CD8-positive, alpha-beta memory T cell (primary cell): ENCODE measurements at regions not wholly inside any gene's neighbourhood (a gene's known extent, or its start where the extent isn't known, plus 50 kb on each side); places are given as distances from the start of the nearest gene placed in this dataset.

Experiments
- CTCF ChIA-PET: fragments of 350-600 bp; sonication (Branson Sonifier 250); formaldehyde crosslinking; loops from one replicate; lab custom pipeline; 2021; ENCODE audit warnings: antibody characterized with exemption; lab: Charles Lee
- POLR2A ChIA-PET: fragments of 350-600 bp; sonication (Branson Sonifier 250); formaldehyde crosslinking; loops from one replicate; lab custom pipeline; 2021; ENCODE audit warnings: antibody characterized with exemption; lab: Charles Lee
- DNase-seq, 5 donors: peaks; one replicate each; pipeline versions ENCODE4 v3.0.0 to v3.0.0-alpha.2; 2020 to 2022; ENCODE audit warnings: mixed read lengths in 1 of 5
- H3K27ac ChIP-seq: one replicate; pipeline ENCODE4 v1.7.0; 2013; ENCODE audit warnings: low read depth, mild to moderate bottlenecking, low read length, moderate library complexity
- H3K27me3 ChIP-seq: 2 replicates; pipeline ENCODE4 v1.7.0; 2013; ENCODE audit warnings: low read length, mild to moderate bottlenecking; ENCODE audit not compliant: insufficient read depth, poor library complexity, severe bottlenecking
- H3K36me3 ChIP-seq: 2 replicates; pipeline ENCODE4 v1.7.0; 2013; ENCODE audit warnings: mild to moderate bottlenecking, low read length, moderate library complexity; ENCODE audit not compliant: insufficient read depth
- H3K4me1 ChIP-seq: 2 replicates; pipeline ENCODE4 v1.7.0; 2013; ENCODE audit warnings: mild to moderate bottlenecking, low read length, moderate library complexity; ENCODE audit not compliant: insufficient read depth
- H3K4me3 ChIP-seq: 2 replicates; pipeline ENCODE4 v1.7.0; 2013; ENCODE audit warnings: mild to moderate bottlenecking, low read length
- H3K9me3 ChIP-seq: 2 replicates; pipeline ENCODE4 v1.7.0; 2013; ENCODE audit warnings: mild to moderate bottlenecking, low read length
- H3K27ac Mint-ChIP-seq, 8 donors: one replicate each; pipeline ENCODE4 v1.8.0; 2020 to 2021; ENCODE audit warnings: mixed read lengths in 8 of 8, mild to moderate bottlenecking in 6 of 8, inconsistent platforms in 3 of 8, moderate library complexity in 3 of 8
- H3K27me3 Mint-ChIP-seq, 2 donors: one replicate each; pipeline ENCODE4 v1.8.0; 2020 to 2021; ENCODE audit warnings: mixed read lengths in 2 of 2, mild to moderate bottlenecking in 1 of 2, moderate library complexity in 1 of 2
- H3K36me3 Mint-ChIP-seq, 3 donors: one replicate each; pipeline ENCODE4 v1.8.0; 2020 to 2021; ENCODE audit warnings: mixed read lengths in 3 of 3, inconsistent platforms in 1 of 3, mild to moderate bottlenecking in 1 of 3
- H3K4me1 Mint-ChIP-seq, 3 donors: one replicate each; pipeline ENCODE4 v1.8.0; 2020 to 2021; ENCODE audit warnings: mixed read lengths in 3 of 3, inconsistent platforms in 1 of 3, mild to moderate bottlenecking in 1 of 3
- H3K4me3 Mint-ChIP-seq, 7 donors: one replicate each; pipeline ENCODE4 v1.8.0; 2020 to 2021; ENCODE audit warnings: mixed read lengths in 7 of 7, mild to moderate bottlenecking in 6 of 7, moderate library complexity in 4 of 7, inconsistent platforms in 2 of 7
- H3K9me3 Mint-ChIP-seq, 5 donors: one replicate each; pipeline ENCODE4 v1.8.0; 2020 to 2022; ENCODE audit warnings: mixed read lengths in 5 of 5, mild to moderate bottlenecking in 3 of 5, moderate library complexity in 2 of 5, inconsistent platforms in 1 of 5

GRCh38 chr7:41813286-41813685 is 110.4 kb upstream of the INHBA start:
- H3K27me3 Mint-ChIP-seq, result no peaks in the 10 kb centered on the region
- H3K27ac Mint-ChIP-seq, result no peak overlapping the region
- Histone ChIP-seq H3K36me3 (no peaks in the 10 kb centered on the region), H3K4me1 (no peaks in the 10 kb centered on the region), H3K4me3 (no peak overlapping the region), H3K9me3 (no peaks in the 10 kb centered on the region), H3K27ac (no peak overlapping the region), H3K27me3 (no peaks in the 10 kb centered on the region)
- ChIA-PET CTCF (no interaction called here), POLR2A (no interaction called here)
- H3K4me3 Mint-ChIP-seq, result no peak overlapping the region
- H3K36me3 Mint-ChIP-seq, result no peaks in the 10 kb centered on the region
- DNase-seq, result no peak
- H3K9me3 Mint-ChIP-seq, result peaks cover 0 to 3% (median 2%) of the 10 kb centered on the region in 5 donors
- H3K4me1 Mint-ChIP-seq, result peaks cover 9 to 17% (median 13%) of the 10 kb centered on the region in 3 donors

GRCh38 chr7:41811941-41812340 is 109.1 kb upstream of the INHBA start:
- no peaks in the 10 kb centered on the region for H3K36me3 Mint-ChIP-seq

GRCh38 chr7:41809940-41810576 is 107.2 kb upstream of the INHBA start:
- no peaks in the 10 kb centered on the region for H3K4me1 ChIP-seq
- CTCF ChIA-PET, result no interaction called here
- H3K27ac Mint-ChIP-seq, result no peak overlapping the region
- peaks cover 2 to 7% (median 4%) of the 10 kb centered on the region in 5 donors for H3K9me3 Mint-ChIP-seq
- H3K36me3 ChIP-seq, result no peaks in the 10 kb centered on the region
- no peaks in the 10 kb centered on the region for H3K27me3 Mint-ChIP-seq
- POLR2A ChIA-PET, result no interaction called here
- no peak overlapping the region for H3K4me3 ChIP-seq
- DNase-seq, result no peak
- H3K4me3 Mint-ChIP-seq, result no peak overlapping the region
- no peaks in the 10 kb centered on the region for H3K9me3 ChIP-seq
- H3K36me3 Mint-ChIP-seq, result no peaks in the 10 kb centered on the region
- H3K27me3 ChIP-seq, result no peaks in the 10 kb centered on the region
- H3K27ac ChIP-seq, result no peak overlapping the region
- peaks cover under 1 to 3% (median under 1%) of the 10 kb centered on the region in 3 donors for H3K4me1 Mint-ChIP-seq

More at GRCh38 chr7:41811941-41812340, 109.1 kb upstream of the INHBA start:
- Mint-ChIP-seq H3K27me3 (no peaks in the 10 kb centered on the region), H3K4me1 (peaks cover 9 to 17% (median 13%) of the 10 kb centered on the region in 3 donors), H3K4me3 (no peak overlapping the region), H3K9me3 (peaks cover 0 to 3% (median 2%) of the 10 kb centered on the region in 5 donors), H3K27ac (no peak overlapping the region)
- Histone ChIP-seq H3K27me3 (no peaks in the 10 kb centered on the region), H3K27ac (no peak overlapping the region), H3K4me1 (no peaks in the 10 kb centered on the region), H3K4me3 (no peak overlapping the region), H3K9me3 (no peaks in the 10 kb centered on the region), H3K36me3 (no peaks in the 10 kb centered on the region)
- CTCF ChIA-PET, result no interaction called here
- no peak for DNase-seq
- POLR2A ChIA-PET, result no interaction called here

GRCh38 chr7:41809529-41809939 is 106.6 kb upstream of the INHBA start:
- Mint-ChIP-seq H3K4me1 (no peaks in the 10 kb centered on the region), H3K9me3 (peaks cover 2 to 7% (median 5%) of the 10 kb centered on the region in 5 donors), H3K36me3 (no peaks in the 10 kb centered on the region), H3K27me3 (no peaks in the 10 kb centered on the region), H3K27ac (no peak overlapping the region), H3K4me3 (no peak overlapping the region)
- H3K4me3 ChIP-seq, result no peak overlapping the region
- no peaks in the 10 kb centered on the region for H3K4me1 ChIP-seq
- ChIA-PET POLR2A (no interaction called here), CTCF (no interaction called here)
- H3K27me3 ChIP-seq, result no peaks in the 10 kb centered on the region
- H3K9me3 ChIP-seq, result no peaks in the 10 kb centered on the region
- no peaks in the 10 kb centered on the region for H3K36me3 ChIP-seq
- H3K27ac ChIP-seq, result no peak overlapping the region
- no peak for DNase-seq

- H3K4me3 ChIP-seq, result no peak overlapping the region
- no peaks in the 10 kb centered on the region for H3K36me3 ChIP-seq
- no peak overlapping the region for H3K4me3 Mint-ChIP-seq
- CTCF ChIA-PET, result no interaction called here
- POLR2A ChIA-PET, result no interaction called here
- no peaks in the 10 kb centered on the region for H3K36me3 Mint-ChIP-seq
- no peaks in the 10 kb centered on the region for H3K4me1 Mint-ChIP-seq
- H3K27ac ChIP-seq, result no peak overlapping the region
- H3K9me3 Mint-ChIP-seq, result peaks cover 2 to 7% (median 5%) of the 10 kb centered on the region in 5 donors
- no peaks in the 10 kb centered on the region for H3K27me3 Mint-ChIP-seq
- H3K27ac Mint-ChIP-seq, result no peak overlapping the region
- H3K9me3 ChIP-seq, result no peaks in the 10 kb centered on the region
- no peaks in the 10 kb centered on the region for H3K27me3 ChIP-seq
- DNase-seq, result no peak
- H3K4me1 ChIP-seq, result no peaks in the 10 kb centered on the region
Measured at GRCh38 chr7:41809116-41809515, 106.2 kb upstream of the INHBA start.

- no peak overlapping the region for H3K27ac Mint-ChIP-seq
- H3K4me3 Mint-ChIP-seq, result no peak overlapping the region
- no peaks in the 10 kb centered on the region for H3K36me3 Mint-ChIP-seq
- Histone ChIP-seq H3K4me1 (no peaks in the 10 kb centered on the region), H3K9me3 (no peaks in the 10 kb centered on the region), H3K27me3 (no peaks in the 10 kb centered on the region), H3K4me3 (no peak overlapping the region), H3K36me3 (no peaks in the 10 kb centered on the region), H3K27ac (no peak overlapping the region)
- H3K9me3 Mint-ChIP-seq, result peaks cover 2 to 7% (median 5%) of the 10 kb centered on the region in 5 donors
- ChIA-PET CTCF (no interaction called here), POLR2A (no interaction called here)
- DNase-seq, result no peak
- no peaks in the 10 kb centered on the region for H3K4me1 Mint-ChIP-seq
- no peaks in the 10 kb centered on the region for H3K27me3 Mint-ChIP-seq
Measured at GRCh38 chr7:41808541-41808940, 105.7 kb upstream of the INHBA start.

- H3K27ac Mint-ChIP-seq, result no peak overlapping the region
- no peak overlapping the region for H3K4me3 ChIP-seq
- no peak overlapping the region for H3K27ac ChIP-seq
- ChIA-PET POLR2A (no interaction called here), CTCF (no interaction called here)
- no peaks in the 10 kb centered on the region for H3K27me3 ChIP-seq
- H3K4me1 ChIP-seq, result no peaks in the 10 kb centered on the region
- no peaks in the 10 kb centered on the region for H3K36me3 Mint-ChIP-seq
- no peak for DNase-seq
- H3K36me3 ChIP-seq, result no peaks in the 10 kb centered on the region
- H3K27me3 Mint-ChIP-seq, result peaks cover 0 to 3% of the 10 kb centered on the region in 2 donors
- no peaks in the 10 kb centered on the region for H3K4me1 Mint-ChIP-seq
- no peak overlapping the region for H3K4me3 Mint-ChIP-seq
- peaks cover 0 to 7% (median 6%) of the 10 kb centered on the region in 5 donors for H3K9me3 Mint-ChIP-seq
- H3K9me3 ChIP-seq, result no peaks in the 10 kb centered on the region
Measured at GRCh38 chr7:41803569-41803968, 100.7 kb upstream of the INHBA start.

GRCh38 chr7:41796331-41796730 is 93.4 kb upstream of the INHBA start:
- H3K9me3 ChIP-seq, result no peaks in the 10 kb centered on the region
- peaks cover 0 to 5% (median 2%) of the 10 kb centered on the region in 5 donors for H3K9me3 Mint-ChIP-seq
- ChIA-PET CTCF (no interaction called here), POLR2A (no interaction called here)
- H3K36me3 ChIP-seq, result no peaks in the 10 kb centered on the region
- H3K27me3 ChIP-seq, result no peaks in the 10 kb centered on the region
- H3K27ac ChIP-seq, result no peak overlapping the region
- no peaks in the 10 kb centered on the region for H3K36me3 Mint-ChIP-seq
- peaks cover 0 to 3% of the 10 kb centered on the region in 2 donors for H3K27me3 Mint-ChIP-seq
- peak overlapping the region in 1 of 7 donors; percentile 27 for H3K4me3 Mint-ChIP-seq
- DNase-seq, result no peak
- no peak overlapping the region for H3K4me3 ChIP-seq
- H3K4me1 ChIP-seq, result no peaks in the 10 kb centered on the region
- H3K4me1 Mint-ChIP-seq, result no peaks in the 10 kb centered on the region
- no peak overlapping the region for H3K27ac Mint-ChIP-seq
